H1 (cell line): ENCODE measurements at regions not wholly inside any gene's neighbourhood (a gene's known extent, or its start where the extent isn't known, plus 50 kb on each side); places are given as distances from the start of the nearest gene placed in this dataset.

Source experiments
- CEBPB ChIP-seq: IDR thresholded peaks from 2 replicates; pipeline ENCODE4 v1.6.1; 2012; ENCODE audit warnings: low read depth, low read length
- KDM5A ChIP-seq: fragments of 200-600 bp; IDR thresholded peaks from 2 replicates; pipeline ENCODE4 v1.7.1; 2012; ENCODE audit warnings: mild to moderate bottlenecking, low read length, inconsistent platforms, mixed read lengths
- NRF1 ChIP-seq: IDR thresholded peaks from 2 replicates; pipeline ENCODE4 v1.6.1; 2011; ENCODE audit warnings: mild to moderate bottlenecking, low read depth, low read length, improper control_type of control experiment
- POLR2A ChIP-seq, 2 experiments: IDR thresholded peaks; 1 replicate in 1 of 2; 2 replicates in 1 of 2; pipeline ENCODE4 v1.6.1; 2011; ENCODE audit warnings: low read depth in 2 of 2, low read length in 2 of 2, mild to moderate bottlenecking in 2 of 2; ENCODE audit errors: control extremely low read depth in 1 of 2
- POLR2AphosphoS5 ChIP-seq: IDR thresholded peaks from 2 replicates; pipeline ENCODE4 v1.6.1; 2011; ENCODE audit warnings: low read depth, low read length
- RFX5 ChIP-seq: IDR thresholded peaks from 2 replicates; pipeline ENCODE4 v1.6.1; 2011; ENCODE audit warnings: low read depth, low read length, improper control_type of control experiment, borderline replicate concordance
- SIRT6 ChIP-seq: IDR thresholded peaks from one replicate; pipeline ENCODE4 v1.7.1; 2012; ENCODE audit warnings: low read length, inconsistent platforms
- SIX5 ChIP-seq: IDR thresholded peaks from 2 replicates; pipeline ENCODE4 v1.6.1; 2011; ENCODE audit warnings: mild to moderate bottlenecking, low read depth, low read length

GRCh38 chr14:26859483-26859882 lies 261.6 kb upstream of the NOVA1 start (continued):
- TF ChIP-seq POLR2A (IDR thresholded peaks at IDR 0.05; ENCODE audit: control extremely low read depth in 1 of 2, low read depth in 2 of 2, low read length in 2 of 2) (no peak), RFX5 (no peak), KDM5A (no peak), SIX5 (no peak), CEBPB (no peak), POLR2AphosphoS5 (no peak), SIRT6 (no peak), NRF1 (no peak)
